Calu3 (cell line): ENCODE measurements at regions not wholly inside any gene's neighbourhood (a gene's known extent, or its start where the extent isn't known, plus 50 kb on each side); places are given as distances from the start of the nearest gene placed in this dataset.

Source experiments
- BruUV-seq: library from RNA; stranded (reverse); fragments of 400-500 nt; replicated peaks from 2 replicates; lab custom pipeline; 2021; lab: Mats Ljungman, UMichigan
- CTCF ChIA-PET: fragments of 300-600 bp; sonication (Branson Sonifier 250); formaldehyde crosslinking; loops from one replicate; lab custom pipeline; 2022; ENCODE audit warnings: antibody characterized with exemption; lab: Charles Lee
- DNase-seq: peaks from one replicate; pipeline ENCODE4 v3.0.0; 2022
- H3K27ac Mint-ChIP-seq: one replicate; pipeline ENCODE4 v1.8.0; 2022; ENCODE audit warnings: mixed read lengths; ENCODE audit not compliant: unreplicated experiment
- H3K27me3 Mint-ChIP-seq: one replicate; pipeline ENCODE4 v1.8.0; 2022; ENCODE audit warnings: mixed read lengths; ENCODE audit not compliant: unreplicated experiment
- H3K36me3 Mint-ChIP-seq: one replicate; pipeline ENCODE4 v1.8.0; 2022; ENCODE audit warnings: mild to moderate bottlenecking, moderate library complexity, mixed read lengths; ENCODE audit not compliant: insufficient read depth, unreplicated experiment
- H3K4me1 Mint-ChIP-seq: one replicate; pipeline ENCODE4 v1.8.0; 2022; ENCODE audit warnings: mild to moderate bottlenecking, low read depth, mixed read lengths; ENCODE audit not compliant: unreplicated experiment
- H3K4me3 Mint-ChIP-seq: one replicate; pipeline ENCODE4 v1.8.0; 2022; ENCODE audit warnings: mild to moderate bottlenecking, low read depth, moderate library complexity, mixed read lengths; ENCODE audit not compliant: unreplicated experiment
- H3K9me3 Mint-ChIP-seq: one replicate; pipeline ENCODE4 v1.8.0; 2022; ENCODE audit warnings: low read depth, mixed read lengths; ENCODE audit not compliant: unreplicated experiment
- intact Hi-C: fragments of 100-400 bp; cut with micrococcal nuclease; formaldehyde crosslinking; loops from one replicate; pipeline ENCODE4 v1.10.0; 2022; ENCODE audit not compliant: unreplicated experiment
- TF ChIP-seq, protein P1 (sequence below): fragments of 200-600 bp; IDR thresholded peaks from one replicate; pipeline ENCODE4 v1.8.0; 2022; ENCODE audit warnings: antibody characterized with exemption; ENCODE audit not compliant: unreplicated experiment

DNA sequence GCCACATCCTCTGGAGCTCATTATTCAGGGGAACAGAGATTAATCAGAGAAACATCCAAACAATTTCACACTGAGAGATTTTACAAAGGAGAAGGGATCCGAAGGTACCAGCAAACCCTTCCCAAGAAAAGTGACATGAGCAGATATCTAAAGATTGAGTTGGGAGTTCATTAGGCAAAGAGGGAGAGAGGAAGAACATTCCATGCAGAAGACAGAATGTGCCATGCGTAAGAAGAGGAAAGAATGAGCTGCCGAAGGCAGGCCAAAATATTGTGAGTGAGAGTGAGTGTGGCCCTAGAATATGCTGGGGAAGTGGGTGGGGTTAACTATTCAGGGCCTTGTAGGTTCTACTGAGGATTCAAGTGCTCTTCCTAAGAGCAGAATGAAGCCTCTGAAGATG, 50.0 kb upstream of the LYVE1 start:
- H3K4me3 Mint-ChIP-seq: no peak overlapping the region
- H3K4me1 Mint-ChIP-seq: no peaks in the 10 kb centered on the region
- intact Hi-C loops: no loop called here
- CTCF ChIA-PET: interaction anchor here (0.8 kb wide), 1 partner anchor 78 kb away, joined by 3 read pairs; the partner anchor contains the start of gene RNF141
- H3K36me3 Mint-ChIP-seq: no peaks in the 10 kb centered on the region
- no TSS peak for BruUV-seq
- TF ChIP-seq, protein P1, sequence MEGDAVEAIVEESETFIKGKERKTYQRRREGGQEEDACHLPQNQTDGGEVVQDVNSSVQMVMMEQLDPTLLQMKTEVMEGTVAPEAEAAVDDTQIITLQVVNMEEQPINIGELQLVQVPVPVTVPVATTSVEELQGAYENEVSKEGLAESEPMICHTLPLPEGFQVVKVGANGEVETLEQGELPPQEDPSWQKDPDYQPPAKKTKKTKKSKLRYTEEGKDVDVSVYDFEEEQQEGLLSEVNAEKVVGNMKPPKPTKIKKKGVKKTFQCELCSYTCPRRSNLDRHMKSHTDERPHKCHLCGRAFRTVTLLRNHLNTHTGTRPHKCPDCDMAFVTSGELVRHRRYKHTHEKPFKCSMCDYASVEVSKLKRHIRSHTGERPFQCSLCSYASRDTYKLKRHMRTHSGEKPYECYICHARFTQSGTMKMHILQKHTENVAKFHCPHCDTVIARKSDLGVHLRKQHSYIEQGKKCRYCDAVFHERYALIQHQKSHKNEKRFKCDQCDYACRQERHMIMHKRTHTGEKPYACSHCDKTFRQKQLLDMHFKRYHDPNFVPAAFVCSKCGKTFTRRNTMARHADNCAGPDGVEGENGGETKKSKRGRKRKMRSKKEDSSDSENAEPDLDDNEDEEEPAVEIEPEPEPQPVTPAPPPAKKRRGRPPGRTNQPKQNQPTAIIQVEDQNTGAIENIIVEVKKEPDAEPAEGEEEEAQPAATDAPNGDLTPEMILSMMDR: no peak
- no peaks in the 10 kb centered on the region for H3K9me3 Mint-ChIP-seq
- H3K27ac Mint-ChIP-seq: no peak overlapping the region
- peaks cover 20% of the 10 kb centered on the region for H3K27me3 Mint-ChIP-seq
- no peak for DNase-seq
